A549 (cell line): ENCODE measurements at regions not wholly inside any gene's neighbourhood (a gene's known extent, or its start where the extent isn't known, plus 50 kb on each side); places are given as distances from the start of the nearest gene placed in this dataset.
"Not testable (repeated sequence)": the region's sequence is repeated elsewhere in the genome, so short reads cannot be mapped to it uniquely, and the experiment has no call there.

ENCODE experiments used
- ATAC-seq, 2 experiments: fragments of 200-7000 bp in 1 of 2; fragments of >200 bp in 1 of 2; cut with Nextera tagmentation in 1 of 2; cut with Tn5 transposase in 1 of 2; 3 replicates each; pipeline versions ENCODE4 v1.8.0 to v1.9.1; 2018 to 2020; ENCODE audit warnings: mild to moderate bottlenecking in 1 of 2, moderate library complexity in 1 of 2
- CTCF ChIA-PET: fragments of 300-600 bp; sonication (Branson Sonifier 250); formaldehyde crosslinking; extraction: SDS; loops from one replicate; lab custom pipeline; 2021; ENCODE audit warnings: antibody characterized with exemption, inconsistent platforms; lab: Yijun Ruan, JAX
- POLR2A ChIA-PET: fragments of 350-600 bp; formaldehyde crosslinking; extraction: SDS; loops from one replicate; lab custom pipeline; 2021; ENCODE audit warnings: antibody characterized with exemption, inconsistent platforms; lab: Yijun Ruan, JAX
- DNase-seq, 2 experiments: peaks; one replicate each; pipeline versions ENCODE4 v3.0.0 to v3.0.0-alpha.2; 2011 to 2016; ENCODE audit warnings: low read depth in 1 of 2, low spot score in 1 of 2
- FAIRE-seq: peaks from 2 replicates; lab custom pipeline; 2011; peaks lifted over from hg19 to GRCh38; lab: Jason Lieb, UNC
- H3K27ac ChIP-seq, 2 experiments: fragments of >200 bp; sonication (Bioruptor Twin); formaldehyde crosslinking; 3 replicates each; pipeline ENCODE4 v1.5.1; 2016 to 2017
- H3K4me1 ChIP-seq: fragments of >200 bp; sonication (Bioruptor Twin); formaldehyde crosslinking; 3 replicates; pipeline ENCODE4 v1.6.1; 2016
- H3K4me2 ChIP-seq: fragments of >200 bp; sonication (Bioruptor Twin); formaldehyde crosslinking; 3 replicates; pipeline ENCODE4 v1.6.1; 2016
- H3K4me3 ChIP-seq: fragments of >200 bp; sonication (Bioruptor Twin); formaldehyde crosslinking; 3 replicates; pipeline ENCODE4 v1.5.1; 2016
- H3K9me3 ChIP-seq: fragments of >200 bp; sonication (Bioruptor Twin); formaldehyde crosslinking; 3 replicates; pipeline ENCODE4 v1.6.1; 2016
- ATOH8 ChIP-seq: fragments of 250-450 bp; sonication (Bioruptor Pico); IDR thresholded peaks from 2 replicates; pipeline ENCODE4 v1.5.0; 2020; ENCODE audit warnings: low read depth, mild to moderate bottlenecking, moderate library complexity
- BCL3 ChIP-seq: fragments of >200 bp; sonication (Bioruptor Twin); formaldehyde crosslinking; IDR thresholded peaks from 3 replicates; pipeline ENCODE4 v1.6.1; 2016
- E2F6 ChIP-seq: IDR thresholded peaks from 2 replicates; pipeline ENCODE4 v1.6.1; 2012; ENCODE audit warnings: low read depth, borderline replicate concordance
- FOSL2 ChIP-seq, 2 experiments: fragments of 450-650 bp in 1 of 2; fragments of >200 bp in 1 of 2; sonication (Bioruptor Twin) in 1 of 2; formaldehyde crosslinking; IDR thresholded peaks; 2 replicates each; pipeline versions ENCODE4 v1.5.0 to v1.6.1; 2016 to 2020; ENCODE audit warnings: mild to moderate bottlenecking in 1 of 2, moderate library complexity in 1 of 2
- FOXS1 ChIP-seq: fragments of 250-450 bp; sonication (Bioruptor Pico); IDR thresholded peaks from 2 replicates; pipeline ENCODE4 v1.5.0; 2020; ENCODE audit warnings: mild to moderate bottlenecking, moderate library complexity
- HDAC2 ChIP-seq: fragments of 200-600 bp; sonication (generic); IDR thresholded peaks from 2 replicates; pipeline ENCODE4 v1.6.1; 2016
- HES2 ChIP-seq: fragments of >200 bp; sonication (Bioruptor Twin); formaldehyde crosslinking; IDR thresholded peaks from 2 replicates; pipeline ENCODE4 v1.6.1; 2016
- HMGXB4 ChIP-seq: fragments of 250-450 bp; sonication (Bioruptor Pico); IDR thresholded peaks from 2 replicates; pipeline ENCODE4 v1.5.0; 2021; ENCODE audit warnings: mild to moderate bottlenecking, moderate library complexity, borderline replicate concordance
- HOXA7 ChIP-seq: fragments of 250-450 bp; sonication (Bioruptor Pico); IDR thresholded peaks from 2 replicates; pipeline ENCODE4 v1.5.0; 2020; ENCODE audit warnings: mild to moderate bottlenecking, moderate library complexity
- HOXB5 ChIP-seq: fragments of 250-450 bp; sonication (Bioruptor Pico); IDR thresholded peaks from 2 replicates; pipeline ENCODE4 v1.5.0; 2020; ENCODE audit warnings: mild to moderate bottlenecking, moderate library complexity
- JUN ChIP-seq, 2 experiments: fragments of >200 bp; sonication (Bioruptor Twin); formaldehyde crosslinking; IDR thresholded peaks; 2 replicates in 1 of 2; 3 replicates in 1 of 2; pipeline ENCODE4 v1.6.1; 2016 to 2017
- KDM1A ChIP-seq: fragments of 200-600 bp; sonication (generic); IDR thresholded peaks from 2 replicates; pipeline ENCODE4 v1.6.1; 2016; ENCODE audit warnings: low read depth, mild to moderate bottlenecking
- MAX ChIP-seq: IDR thresholded peaks from 2 replicates; pipeline ENCODE4 v1.6.1; 2012
- NR3C1 ChIP-seq: fragments of >200 bp; sonication (Bioruptor Twin); formaldehyde crosslinking; IDR thresholded peaks from 3 replicates; pipeline ENCODE4 v1.6.1; 2017
- PBX3 ChIP-seq: IDR thresholded peaks from 2 replicates; pipeline ENCODE4 v1.6.1; 2012
- PHF8 ChIP-seq: fragments of 200-600 bp; sonication (generic); IDR thresholded peaks from 2 replicates; pipeline ENCODE4 v1.6.1; 2016; ENCODE audit warnings: low read depth, mild to moderate bottlenecking, antibody characterized with exemption, moderate library complexity, borderline replicate concordance
- POLR2A ChIP-seq: IDR thresholded peaks from 2 replicates; pipeline ENCODE4 v1.6.1; 2012; ENCODE audit warnings: mild to moderate bottlenecking, low read length
- POLR2AphosphoS2 ChIP-seq: conservative IDR thresholded peaks from 2 replicates; pipeline ENCODE4 v1.6.1; 2012; ENCODE audit warnings: low read length, improper control_type of control experiment, inconsistent platforms
- RAD21 ChIP-seq, 2 experiments: fragments of >200 bp in 1 of 2; sonication (Bioruptor Twin) in 1 of 2; formaldehyde crosslinking in 1 of 2; IDR thresholded peaks in 1 of 2; conservative IDR thresholded peaks in 1 of 2; 2 replicates in 1 of 2; 3 replicates in 1 of 2; pipeline ENCODE4 v1.6.1; 2012 to 2018; ENCODE audit warnings: inconsistent platforms in 1 of 2
- RCOR1 ChIP-seq: fragments of 150-350 bp; IDR thresholded peaks from 2 replicates; pipeline ENCODE4 v1.6.1; 2014; ENCODE audit warnings: antibody characterized with exemption, low read length, low read depth
- RFX5 ChIP-seq: fragments of 450-650 bp; IDR thresholded peaks from 2 replicates; pipeline ENCODE4 v1.7.1; 2014; ENCODE audit warnings: antibody characterized with exemption, mild to moderate bottlenecking, moderate library complexity
- SREBF2 ChIP-seq: fragments of 450-650 bp; IDR thresholded peaks from 2 replicates; pipeline ENCODE4 v1.6.1; 2014; ENCODE audit warnings: mild to moderate bottlenecking, moderate library complexity
- TP53 ChIP-seq: fragments of 250-450 bp; sonication (Bioruptor Pico); IDR thresholded peaks from 2 replicates; pipeline ENCODE4 v1.5.0; 2021; ENCODE audit warnings: mild to moderate bottlenecking, moderate library complexity
- USF2 ChIP-seq: fragments of 450-650 bp; IDR thresholded peaks from 2 replicates; pipeline ENCODE4 v1.6.1; 2014; ENCODE audit warnings: antibody characterized with exemption
- ZC3H11A ChIP-seq: fragments of 450-650 bp; IDR thresholded peaks from 2 replicates; pipeline ENCODE4 v1.6.1; 2014; ENCODE audit warnings: antibody characterized with exemption, mild to moderate bottlenecking
- ZFP36 ChIP-seq: fragments of 450-650 bp; IDR thresholded peaks from 2 replicates; pipeline ENCODE4 v1.6.1; 2014; ENCODE audit warnings: borderline replicate concordance; ENCODE audit not compliant: partially characterized antibody
- ZNF302 ChIP-seq: fragments of 250-450 bp; sonication (Bioruptor Pico); IDR thresholded peaks from 2 replicates; pipeline ENCODE4 v1.9.0; 2021; ENCODE audit warnings: inconsistent platforms, mild to moderate bottlenecking, moderate library complexity
- ZSCAN20 ChIP-seq: fragments of 250-450 bp; sonication (Bioruptor Pico); IDR thresholded peaks from 2 replicates; pipeline ENCODE4 v1.8.0; 2022; ENCODE audit warnings: mild to moderate bottlenecking, moderate library complexity
- WGBS: methylation state at CpG from one replicate; pipeline ENCODE4 v1.1.6; 2017; ENCODE audit errors: missing lambda C conversion rate; 5-methylcytosine and 5-hydroxymethylcytosine counted together

GRCh38 chr20:40630099-40630498 is 58.9 kb downstream of the MAFB start:
- CTCF ChIA-PET = interaction anchor here (1.7 kb wide), 1 partner anchor 21 kb away, joined by 4 read pairs; no protein-coding TSS in a partner anchor
- H3K4me2 ChIP-seq = no peak overlapping the region
- H3K4me1 ChIP-seq = no peaks in the 10 kb centered on the region
- no peaks in the 10 kb centered on the region for H3K9me3 ChIP-seq
- POLR2A ChIA-PET = no interaction called here
- WGBS = 46% methylated on average over 7 of the region's 7 CpGs
- FAIRE-seq = no peak
- no peak for DNase-seq
- no peak overlapping the region for H3K4me3 ChIP-seq
- H3K27ac ChIP-seq = no peak overlapping the region
- TF ChIP-seq E2F6 (no peak), RFX5 (no peak), HES2 (no peak), PBX3 (no peak), USF2 (no peak), HMGXB4 (CRISPR knock-in tag) (no peak), FOXS1 (CRISPR knock-in tag) (no peak), SREBF2 (no peak), RCOR1 (no peak), RAD21 (conservative IDR thresholded peaks at IDR 0.05 in 1 of 2, IDR thresholded peaks at IDR 0.05 in 1 of 2) (no peak), TP53 (CRISPR knock-in tag) (no peak), JUN (IDR thresholded peaks at IDR 0.05) (no peak), FOSL2 (IDR thresholded peaks at IDR 0.05) (no peak), FOSL2 (CRISPR knock-in tag; IDR thresholded peaks at IDR 0.05) (no peak), POLR2AphosphoS2 (no peak)
- no peak for ATAC-seq

- Histone ChIP-seq H3K4me3 (no peak overlapping the region), H3K4me1 (no peaks in the 10 kb centered on the region), H3K27ac (no peak overlapping the region), H3K9me3 (no peaks in the 10 kb centered on the region), H3K4me2 (no peak overlapping the region)
- TF ChIP-seq USF2 (no peak), MAX (no peak), HDAC2 (no peak), ZC3H11A (no peak), HOXB5 (CRISPR knock-in tag) (no peak), ZNF302 (CRISPR knock-in tag) (no peak), HOXA7 (CRISPR knock-in tag) (no peak), KDM1A (no peak), ATOH8 (CRISPR knock-in tag) (no peak), ZFP36 (no peak), ZSCAN20 (CRISPR knock-in tag) (no peak), RAD21 (conservative IDR thresholded peaks at IDR 0.05 in 1 of 2, IDR thresholded peaks at IDR 0.05 in 1 of 2) (no peak), POLR2A (no peak), RFX5 (no peak), PHF8 (no peak), NR3C1 (no peak), BCL3 (no peak)
- POLR2A ChIA-PET = no interaction called here
- ATAC-seq = no peak
- 2% methylated on average over 10 of the region's 10 CpGs for WGBS
- CTCF ChIA-PET = no interaction called here
- no peak for FAIRE-seq
- DNase-seq = no peak
Measured at GRCh38 chr20:40628877-40629276, 60.2 kb downstream of the MAFB start.

- FAIRE-seq, ATAC-seq: not testable (repeated sequence)
Measured at GRCh38 chr20:40619053-40619452, 70.0 kb downstream of the MAFB start.

More at GRCh38 chr20:40619053-40619452, 70.0 kb downstream of the MAFB start:
- CTCF ChIA-PET, H3K27ac ChIP-seq, H3K4me2 ChIP-seq, POLR2A ChIA-PET, H3K9me3 ChIP-seq, H3K4me3 ChIP-seq, DNase-seq, H3K4me1 ChIP-seq: not testable (repeated sequence)
- WGBS = 40% methylated on average over 2 of the region's 7 CpGs
